Activated B cell treated with CpG ODN at 0.5 μM for 24 hours (primary cell): ENCODE measurements at regions not wholly inside any gene's neighbourhood (a gene's known extent, or its start where the extent isn't known, plus 50 kb on each side); places are given as distances from the start of the nearest gene placed in this dataset.

Source experiments
- ATAC-seq: fragments of 200-7000 bp; cut with Tn5 transposase; one replicate; pipeline ENCODE4 v1.10.0; 2021; ENCODE audit warnings: low read depth, mild to moderate bottlenecking, moderate library complexity
- CTCF ChIA-PET: fragments of 350-600 bp; sonication (Branson Sonifier 250); formaldehyde crosslinking; loops from one replicate; lab custom pipeline; 2021; ENCODE audit warnings: antibody characterized with exemption; lab: Charles Lee
- POLR2A ChIA-PET: fragments of 350-600 bp; sonication (Branson Sonifier 250); formaldehyde crosslinking; loops from one replicate; lab custom pipeline; 2021; ENCODE audit warnings: antibody characterized with exemption; lab: Charles Lee
- DNase-seq: peaks from one replicate; pipeline ENCODE4 v3.0.0; 2022
- H3K27ac Mint-ChIP-seq: one replicate; pipeline ENCODE4 v1.8.0; 2020; ENCODE audit warnings: mixed read lengths
- H3K27me3 Mint-ChIP-seq: one replicate; pipeline ENCODE4 v1.8.0; 2021; ENCODE audit warnings: mixed read lengths
- H3K36me3 Mint-ChIP-seq: one replicate; pipeline ENCODE4 v1.8.0; 2021; ENCODE audit warnings: low read depth, mixed read lengths
- H3K4me1 Mint-ChIP-seq: one replicate; pipeline ENCODE4 v1.8.0; 2021; ENCODE audit warnings: mixed read lengths
- H3K4me3 Mint-ChIP-seq: one replicate; pipeline ENCODE4 v1.8.0; 2020; ENCODE audit warnings: mild to moderate bottlenecking, mixed read lengths
- H3K9me3 Mint-ChIP-seq: one replicate; pipeline ENCODE4 v1.8.0; 2020; ENCODE audit warnings: mixed read lengths
- intact Hi-C: fragments of 100-400 bp; cut with micrococcal nuclease; formaldehyde crosslinking; loops from one replicate; pipeline ENCODE4 v1.15.1; 2024
- TF ChIP-seq, protein P1 (sequence below): fragments of 200-600 bp; IDR thresholded peaks from one replicate; pipeline ENCODE4 v1.8.0; 2022; ENCODE audit warnings: antibody characterized with exemption, mild to moderate bottlenecking

GRCh38 chr4:126572264-126572663 lies 1060.5 kb upstream of the INTU start:
- ATAC-seq (no peak), DNase-seq (no peak)
- CTCF ChIA-PET: no interaction called here
- no peaks in the 10 kb centered on the region for H3K4me1 Mint-ChIP-seq
- no peak overlapping the region for H3K27ac Mint-ChIP-seq
- TF ChIP-seq, protein P1, sequence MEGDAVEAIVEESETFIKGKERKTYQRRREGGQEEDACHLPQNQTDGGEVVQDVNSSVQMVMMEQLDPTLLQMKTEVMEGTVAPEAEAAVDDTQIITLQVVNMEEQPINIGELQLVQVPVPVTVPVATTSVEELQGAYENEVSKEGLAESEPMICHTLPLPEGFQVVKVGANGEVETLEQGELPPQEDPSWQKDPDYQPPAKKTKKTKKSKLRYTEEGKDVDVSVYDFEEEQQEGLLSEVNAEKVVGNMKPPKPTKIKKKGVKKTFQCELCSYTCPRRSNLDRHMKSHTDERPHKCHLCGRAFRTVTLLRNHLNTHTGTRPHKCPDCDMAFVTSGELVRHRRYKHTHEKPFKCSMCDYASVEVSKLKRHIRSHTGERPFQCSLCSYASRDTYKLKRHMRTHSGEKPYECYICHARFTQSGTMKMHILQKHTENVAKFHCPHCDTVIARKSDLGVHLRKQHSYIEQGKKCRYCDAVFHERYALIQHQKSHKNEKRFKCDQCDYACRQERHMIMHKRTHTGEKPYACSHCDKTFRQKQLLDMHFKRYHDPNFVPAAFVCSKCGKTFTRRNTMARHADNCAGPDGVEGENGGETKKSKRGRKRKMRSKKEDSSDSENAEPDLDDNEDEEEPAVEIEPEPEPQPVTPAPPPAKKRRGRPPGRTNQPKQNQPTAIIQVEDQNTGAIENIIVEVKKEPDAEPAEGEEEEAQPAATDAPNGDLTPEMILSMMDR: no peak
- H3K36me3 Mint-ChIP-seq: no peaks in the 10 kb centered on the region
- POLR2A ChIA-PET: no interaction called here
- H3K4me3 Mint-ChIP-seq: no peak overlapping the region
- peaks cover 2% of the 10 kb centered on the region for H3K9me3 Mint-ChIP-seq
- intact Hi-C loops: no loop called here
- H3K27me3 Mint-ChIP-seq: no peaks in the 10 kb centered on the region

GRCh38 chr4:126582737-126583136 lies 1050.0 kb upstream of the INTU start:
- DNase-seq: no peak
- Mint-ChIP-seq H3K4me3 (no peak overlapping the region), H3K36me3 (no peaks in the 10 kb centered on the region), H3K27ac (no peak overlapping the region), H3K9me3 (peaks cover 12% of the 10 kb centered on the region), H3K27me3 (no peaks in the 10 kb centered on the region), H3K4me1 (no peaks in the 10 kb centered on the region)
- CTCF ChIA-PET: no interaction called here
- POLR2A ChIA-PET: no interaction called here
- ATAC-seq: no peak
- TF ChIP-seq, protein P1: no peak
- intact Hi-C loops: no loop called here

GRCh38 chr4:126583509-126583908 lies 1049.2 kb upstream of the INTU start:
- POLR2A ChIA-PET: no interaction called here
- no peak overlapping the region for H3K27ac Mint-ChIP-seq
- TF ChIP-seq, protein P1: no peak
- no peak overlapping the region for H3K4me3 Mint-ChIP-seq
- CTCF ChIA-PET: no interaction called here
- H3K27me3 Mint-ChIP-seq: no peaks in the 10 kb centered on the region
- H3K4me1 Mint-ChIP-seq: no peaks in the 10 kb centered on the region
- intact Hi-C loops: no loop called here
- H3K36me3 Mint-ChIP-seq: no peaks in the 10 kb centered on the region
- ATAC-seq: no peak
- DNase-seq: no peak
- H3K9me3 Mint-ChIP-seq: peaks cover 14% of the 10 kb centered on the region

DNA sequence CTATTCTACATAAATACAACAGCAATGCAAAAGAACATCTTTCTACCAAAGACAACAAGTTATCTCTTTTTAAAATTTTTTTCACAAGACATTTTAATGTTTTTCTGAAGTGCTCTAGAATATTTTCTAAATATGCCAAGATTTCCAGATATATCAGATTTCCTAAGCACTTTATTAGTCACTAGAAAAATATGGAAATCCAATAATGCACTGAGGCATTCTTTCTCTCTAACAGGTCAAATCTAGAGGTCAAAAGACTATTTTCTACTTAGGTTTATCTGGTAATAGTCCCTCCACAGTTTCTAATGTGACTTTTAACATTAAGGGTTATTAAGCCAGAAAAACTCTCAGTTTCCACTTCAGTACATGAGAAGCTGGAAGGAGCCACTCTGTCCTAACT lies 1041.2 kb upstream of the INTU start:
- POLR2A ChIA-PET: no interaction called here

DNA sequence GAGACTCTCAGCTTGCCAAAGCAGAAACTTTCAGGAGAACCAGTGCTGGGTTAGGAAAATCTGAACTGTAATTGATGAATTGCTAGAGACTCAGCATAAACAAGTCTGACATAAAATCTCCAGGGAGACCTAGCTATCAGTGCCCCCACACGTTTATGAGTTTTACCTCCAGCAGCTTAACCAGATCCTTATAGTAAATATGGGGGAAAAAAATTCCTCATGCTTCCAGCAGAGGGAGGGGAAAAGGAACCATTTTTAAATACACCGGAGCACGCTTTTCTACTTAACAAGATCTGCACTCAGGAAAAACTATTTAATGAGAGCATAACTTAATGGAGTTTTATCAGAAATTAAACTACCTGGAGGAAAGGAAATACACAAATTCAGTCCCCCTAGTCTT lies 1040.7 kb upstream of the INTU start:
- H3K27ac Mint-ChIP-seq: no peak overlapping the region
- POLR2A ChIA-PET: no interaction called here
- no peak for DNase-seq
- H3K4me1 Mint-ChIP-seq: no peaks in the 10 kb centered on the region
- no peak for ATAC-seq
- H3K9me3 Mint-ChIP-seq: peaks cover 8% of the 10 kb centered on the region
- TF ChIP-seq, protein P1: no peak
- H3K36me3 Mint-ChIP-seq: no peaks in the 10 kb centered on the region
- CTCF ChIA-PET: no interaction called here
- intact Hi-C loops: no loop called here
- H3K4me3 Mint-ChIP-seq: no peak overlapping the region
- H3K27me3 Mint-ChIP-seq: no peaks in the 10 kb centered on the region

More for the DNA sequence above, 1041.2 kb upstream of the INTU start:
- H3K4me1 Mint-ChIP-seq: no peaks in the 10 kb centered on the region
- H3K27ac Mint-ChIP-seq: no peak overlapping the region
- TF ChIP-seq, protein P1: no peak
- DNase-seq (no peak), ATAC-seq (no peak)
- H3K36me3 Mint-ChIP-seq: no peaks in the 10 kb centered on the region
- H3K9me3 Mint-ChIP-seq: peaks cover 8% of the 10 kb centered on the region
- no peak overlapping the region for H3K4me3 Mint-ChIP-seq
- intact Hi-C loops: no loop called here
- no peaks in the 10 kb centered on the region for H3K27me3 Mint-ChIP-seq
- CTCF ChIA-PET: no interaction called here
